Heart left ventricle (tissue), 13 donors: ENCODE measurements at regions not wholly inside any gene's neighbourhood (a gene's known extent, or its start where the extent isn't known, plus 50 kb on each side); places are given as distances from the start of the nearest gene placed in this dataset.

Source experiments
- CTCF ChIP-seq, 12 donors: fragments of 200-600 bp; sonication (generic) in 4 of 12; IDR thresholded peaks; one replicate each; pipeline versions ENCODE4 v1.5.0 to v1.8.0; 2018 to 2022; ENCODE audit warnings: antibody characterized with exemption in 12 of 12, mild to moderate bottlenecking in 5 of 12
- POLR2A ChIP-seq, 2 donors: fragments of 450-650 bp; IDR thresholded peaks; one replicate each; pipeline ENCODE4 v1.6.1; 2017; ENCODE audit warnings: antibody characterized with exemption in 2 of 2, mild to moderate bottlenecking in 2 of 2, moderate library complexity in 2 of 2
- donor health status: ischemic (EF 13 %, LVEDD 7.1; RV severe dilation, severe dysfunction).
- donor health status: DM: no; HTN: yes; CAD: no.
- donor health status: DM: no; HTN: no; CAD: no.
- donor health status: ischemic (EF 25% LVEDD 6.9; RV normal size, moderate dysfunction).
- donor health status: ischemic (EF 25% LVEDD 5.7; RV mildly dilated, moderate dysfunction).
- donor health status: ischemic (EF 35%, LVEDD 5.7; RV mildly dilated, moderate dysfunction).
- donor health status: nonischemic (EF 11% LVEDD 7.7; RV severe dilation, severe dysfunction).
- donor health status: DM: yes; HTN: yes; CAD: no.
- donor health status: PGD.
- donor health status: ischemic (EF 29% LVEDD 5.4; RV normal size, mild dysfunction).
- donor health status: nonischemic (EF 23%, LVEDD 6.1; RV moderate dilation, normal function).

GRCh38 chr2:125092276-125093009, 1067.4 kb downstream of the CNTNAP5 start:
- TF ChIP-seq CTCF (IDR thresholded peaks at IDR 0.05) = no peak
- no peak for TF ChIP-seq POLR2A (IDR thresholded peaks at IDR 0.05)
